H1 (cell line): ENCODE measurements at regions not wholly inside any gene's neighbourhood (a gene's known extent, or its start where the extent isn't known, plus 50 kb on each side); places are given as distances from the start of the nearest gene placed in this dataset.

Experiments used
- BACH1 ChIP-seq: IDR thresholded peaks from 2 replicates; pipeline ENCODE4 v1.6.1; 2012; ENCODE audit warnings: low read length, improper control_type of control experiment
- HDAC2 ChIP-seq, 2 experiments: fragments of 300-600 bp in 1 of 2; sonication (generic) in 1 of 2; IDR thresholded peaks; 2 replicates each; pipeline ENCODE4 v1.6.1; 2011 to 2012; ENCODE audit warnings: low read depth in 2 of 2, low read length in 2 of 2, mild to moderate bottlenecking in 2 of 2, moderate library complexity in 2 of 2, borderline replicate concordance in 1 of 2, inconsistent platforms in 1 of 2
- KDM4A ChIP-seq: IDR thresholded peaks from one replicate; pipeline ENCODE4 v1.7.1; 2012; ENCODE audit warnings: low read depth, mild to moderate bottlenecking, moderate library complexity, low read length, inconsistent platforms; ENCODE audit not compliant: severe bottlenecking
- NANOG ChIP-seq: IDR thresholded peaks from 2 replicates; pipeline ENCODE4 v1.6.1; 2011; ENCODE audit warnings: low read length, low read depth, mild to moderate bottlenecking, inconsistent platforms; ENCODE audit not compliant: insufficient read depth, poor library complexity, severe bottlenecking
- RBBP5 ChIP-seq: IDR thresholded peaks from 2 replicates; pipeline ENCODE4 v1.7.1; 2012; ENCODE audit warnings: low read depth, mild to moderate bottlenecking, inconsistent platforms, low read length, moderate library complexity, borderline replicate concordance
- SIN3A ChIP-seq, 2 experiments: IDR thresholded peaks in 1 of 2; conservative IDR thresholded peaks in 1 of 2; 2 replicates each; pipeline ENCODE4 v1.6.1; 2011 to 2012; ENCODE audit warnings: low read length in 2 of 2, improper control_type of control experiment in 1 of 2, low read depth in 1 of 2, mild to moderate bottlenecking in 1 of 2
- SUZ12 ChIP-seq: fragments of 200-600 bp; sonication (generic); IDR thresholded peaks from 2 replicates; pipeline ENCODE4 v1.6.1; 2012; ENCODE audit warnings: mild to moderate bottlenecking, inconsistent platforms, low read length, moderate library complexity, mixed read lengths
- TEAD4 ChIP-seq: IDR thresholded peaks from 2 replicates; pipeline ENCODE4 v1.6.1; 2012; ENCODE audit warnings: low read depth, low read length, inconsistent platforms, mixed read lengths
- TF ChIP-seq, protein P1 (sequence below): fragments of 300-600 bp; sonication (generic); IDR thresholded peaks from 2 replicates; pipeline ENCODE4 v1.7.1; 2012; ENCODE audit warnings: low read length, moderate library complexity, mild to moderate bottlenecking, inconsistent platforms; ENCODE audit not compliant: insufficient replicate concordance
- TF ChIP-seq, protein P2 (sequence below): IDR thresholded peaks from 2 replicates; pipeline ENCODE4 v1.6.1; 2011; ENCODE audit warnings: low read length, improper control_type of control experiment

DNA sequence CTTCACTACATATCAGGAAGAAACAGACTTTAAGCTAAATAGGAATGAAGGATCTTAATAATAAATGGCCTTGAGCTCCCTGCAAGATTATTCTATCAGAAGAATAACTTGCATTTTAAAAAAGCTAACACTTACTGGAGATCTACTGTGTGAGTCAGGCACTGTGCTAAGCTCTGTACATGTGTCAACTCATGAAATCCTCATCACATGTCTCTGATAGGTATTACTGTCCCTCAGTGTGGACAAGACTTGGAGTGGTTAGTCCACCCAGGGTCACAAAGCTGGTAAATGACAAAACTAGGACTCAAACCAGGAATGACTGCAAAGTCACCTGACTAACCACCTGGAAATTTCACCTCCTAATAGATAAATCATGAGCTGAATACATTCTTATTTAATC, 57.1 kb upstream of the KCTD7 start (continued):
- TF ChIP-seq, protein P1, sequence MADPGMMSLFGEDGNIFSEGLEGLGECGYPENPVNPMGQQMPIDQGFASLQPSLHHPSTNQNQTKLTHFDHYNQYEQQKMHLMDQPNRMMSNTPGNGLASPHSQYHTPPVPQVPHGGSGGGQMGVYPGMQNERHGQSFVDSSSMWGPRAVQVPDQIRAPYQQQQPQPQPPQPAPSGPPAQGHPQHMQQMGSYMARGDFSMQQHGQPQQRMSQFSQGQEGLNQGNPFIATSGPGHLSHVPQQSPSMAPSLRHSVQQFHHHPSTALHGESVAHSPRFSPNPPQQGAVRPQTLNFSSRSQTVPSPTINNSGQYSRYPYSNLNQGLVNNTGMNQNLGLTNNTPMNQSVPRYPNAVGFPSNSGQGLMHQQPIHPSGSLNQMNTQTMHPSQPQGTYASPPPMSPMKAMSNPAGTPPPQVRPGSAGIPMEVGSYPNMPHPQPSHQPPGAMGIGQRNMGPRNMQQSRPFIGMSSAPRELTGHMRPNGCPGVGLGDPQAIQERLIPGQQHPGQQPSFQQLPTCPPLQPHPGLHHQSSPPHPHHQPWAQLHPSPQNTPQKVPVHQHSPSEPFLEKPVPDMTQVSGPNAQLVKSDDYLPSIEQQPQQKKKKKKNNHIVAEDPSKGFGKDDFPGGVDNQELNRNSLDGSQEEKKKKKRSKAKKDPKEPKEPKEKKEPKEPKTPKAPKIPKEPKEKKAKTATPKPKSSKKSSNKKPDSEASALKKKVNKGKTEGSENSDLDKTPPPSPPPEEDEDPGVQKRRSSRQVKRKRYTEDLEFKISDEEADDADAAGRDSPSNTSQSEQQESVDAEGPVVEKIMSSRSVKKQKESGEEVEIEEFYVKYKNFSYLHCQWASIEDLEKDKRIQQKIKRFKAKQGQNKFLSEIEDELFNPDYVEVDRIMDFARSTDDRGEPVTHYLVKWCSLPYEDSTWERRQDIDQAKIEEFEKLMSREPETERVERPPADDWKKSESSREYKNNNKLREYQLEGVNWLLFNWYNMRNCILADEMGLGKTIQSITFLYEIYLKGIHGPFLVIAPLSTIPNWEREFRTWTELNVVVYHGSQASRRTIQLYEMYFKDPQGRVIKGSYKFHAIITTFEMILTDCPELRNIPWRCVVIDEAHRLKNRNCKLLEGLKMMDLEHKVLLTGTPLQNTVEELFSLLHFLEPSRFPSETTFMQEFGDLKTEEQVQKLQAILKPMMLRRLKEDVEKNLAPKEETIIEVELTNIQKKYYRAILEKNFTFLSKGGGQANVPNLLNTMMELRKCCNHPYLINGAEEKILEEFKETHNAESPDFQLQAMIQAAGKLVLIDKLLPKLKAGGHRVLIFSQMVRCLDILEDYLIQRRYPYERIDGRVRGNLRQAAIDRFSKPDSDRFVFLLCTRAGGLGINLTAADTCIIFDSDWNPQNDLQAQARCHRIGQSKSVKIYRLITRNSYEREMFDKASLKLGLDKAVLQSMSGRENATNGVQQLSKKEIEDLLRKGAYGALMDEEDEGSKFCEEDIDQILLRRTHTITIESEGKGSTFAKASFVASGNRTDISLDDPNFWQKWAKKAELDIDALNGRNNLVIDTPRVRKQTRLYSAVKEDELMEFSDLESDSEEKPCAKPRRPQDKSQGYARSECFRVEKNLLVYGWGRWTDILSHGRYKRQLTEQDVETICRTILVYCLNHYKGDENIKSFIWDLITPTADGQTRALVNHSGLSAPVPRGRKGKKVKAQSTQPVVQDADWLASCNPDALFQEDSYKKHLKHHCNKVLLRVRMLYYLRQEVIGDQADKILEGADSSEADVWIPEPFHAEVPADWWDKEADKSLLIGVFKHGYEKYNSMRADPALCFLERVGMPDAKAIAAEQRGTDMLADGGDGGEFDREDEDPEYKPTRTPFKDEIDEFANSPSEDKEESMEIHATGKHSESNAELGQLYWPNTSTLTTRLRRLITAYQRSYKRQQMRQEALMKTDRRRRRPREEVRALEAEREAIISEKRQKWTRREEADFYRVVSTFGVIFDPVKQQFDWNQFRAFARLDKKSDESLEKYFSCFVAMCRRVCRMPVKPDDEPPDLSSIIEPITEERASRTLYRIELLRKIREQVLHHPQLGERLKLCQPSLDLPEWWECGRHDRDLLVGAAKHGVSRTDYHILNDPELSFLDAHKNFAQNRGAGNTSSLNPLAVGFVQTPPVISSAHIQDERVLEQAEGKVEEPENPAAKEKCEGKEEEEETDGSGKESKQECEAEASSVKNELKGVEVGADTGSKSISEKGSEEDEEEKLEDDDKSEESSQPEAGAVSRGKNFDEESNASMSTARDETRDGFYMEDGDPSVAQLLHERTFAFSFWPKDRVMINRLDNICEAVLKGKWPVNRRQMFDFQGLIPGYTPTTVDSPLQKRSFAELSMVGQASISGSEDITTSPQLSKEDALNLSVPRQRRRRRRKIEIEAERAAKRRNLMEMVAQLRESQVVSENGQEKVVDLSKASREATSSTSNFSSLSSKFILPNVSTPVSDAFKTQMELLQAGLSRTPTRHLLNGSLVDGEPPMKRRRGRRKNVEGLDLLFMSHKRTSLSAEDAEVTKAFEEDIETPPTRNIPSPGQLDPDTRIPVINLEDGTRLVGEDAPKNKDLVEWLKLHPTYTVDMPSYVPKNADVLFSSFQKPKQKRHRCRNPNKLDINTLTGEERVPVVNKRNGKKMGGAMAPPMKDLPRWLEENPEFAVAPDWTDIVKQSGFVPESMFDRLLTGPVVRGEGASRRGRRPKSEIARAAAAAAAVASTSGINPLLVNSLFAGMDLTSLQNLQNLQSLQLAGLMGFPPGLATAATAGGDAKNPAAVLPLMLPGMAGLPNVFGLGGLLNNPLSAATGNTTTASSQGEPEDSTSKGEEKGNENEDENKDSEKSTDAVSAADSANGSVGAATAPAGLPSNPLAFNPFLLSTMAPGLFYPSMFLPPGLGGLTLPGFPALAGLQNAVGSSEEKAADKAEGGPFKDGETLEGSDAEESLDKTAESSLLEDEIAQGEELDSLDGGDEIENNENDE: no peak
- no peak for TF ChIP-seq BACH1
- TF ChIP-seq, protein P2, sequence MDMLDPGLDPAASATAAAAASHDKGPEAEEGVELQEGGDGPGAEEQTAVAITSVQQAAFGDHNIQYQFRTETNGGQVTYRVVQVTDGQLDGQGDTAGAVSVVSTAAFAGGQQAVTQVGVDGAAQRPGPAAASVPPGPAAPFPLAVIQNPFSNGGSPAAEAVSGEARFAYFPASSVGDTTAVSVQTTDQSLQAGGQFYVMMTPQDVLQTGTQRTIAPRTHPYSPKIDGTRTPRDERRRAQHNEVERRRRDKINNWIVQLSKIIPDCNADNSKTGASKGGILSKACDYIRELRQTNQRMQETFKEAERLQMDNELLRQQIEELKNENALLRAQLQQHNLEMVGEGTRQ: no peak
- no peak for TF ChIP-seq SIN3A (conservative IDR thresholded peaks at IDR 0.05 in 1 of 2, IDR thresholded peaks at IDR 0.05 in 1 of 2; ENCODE audit: low read depth in 1 of 2, low read length in 2 of 2)
- TF ChIP-seq SUZ12: no peak
- no peak for TF ChIP-seq KDM4A
- no peak for TF ChIP-seq HDAC2 (IDR thresholded peaks at IDR 0.05; ENCODE audit: borderline replicate concordance in 1 of 2, low read depth in 2 of 2, low read length in 2 of 2)
- no peak for TF ChIP-seq NANOG
- TF ChIP-seq RBBP5: no peak
- TF ChIP-seq TEAD4: no peak
